ENCODE measurements at regions not wholly inside any gene's neighbourhood (a gene's known extent, or its start where the extent isn't known, plus 50 kb on each side); places are given as distances from the start of the nearest gene placed in this dataset.

DNA sequence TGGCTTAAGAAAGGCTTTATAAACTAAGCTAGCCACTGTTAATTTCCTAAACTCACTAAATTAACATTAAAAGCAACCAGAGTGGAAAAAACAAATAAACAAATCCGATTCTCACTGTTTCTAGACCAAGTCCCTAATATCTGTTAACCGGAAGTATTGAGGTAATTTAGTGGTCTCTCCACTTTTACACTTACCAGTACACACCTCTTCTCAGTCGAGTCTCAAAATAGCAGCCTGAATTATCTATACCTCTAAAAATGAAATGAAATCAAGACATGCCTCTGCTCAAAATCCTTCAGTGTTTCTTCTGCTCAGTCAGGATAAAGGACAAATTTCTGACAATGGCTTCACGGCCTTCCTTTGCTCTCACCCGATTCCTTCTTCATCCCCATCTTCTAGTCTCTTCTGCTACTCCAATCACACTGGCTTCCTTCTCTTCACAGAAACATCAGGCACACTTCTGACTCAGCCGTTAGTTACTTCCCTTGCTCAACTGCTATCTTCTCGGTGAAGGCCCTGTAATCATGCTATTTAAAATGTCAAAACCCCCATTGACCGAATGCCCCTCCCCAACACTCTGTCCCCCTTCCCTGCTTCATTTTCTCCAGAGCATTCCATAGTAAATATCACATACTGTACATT lies 161.3 kb downstream of the KITLG start:
- TF ChIP-seq POLR2A (IDR thresholded peaks at IDR 0.05; ENCODE audit: low read depth, low read length) (no peak), SMC3 (IDR thresholded peaks at IDR 0.05; ENCODE audit: low read depth, low read length) (no peak), CEBPB (IDR thresholded peaks at IDR 0.05; ENCODE audit: low read depth, low read length) (peak; percentile 85), RFX5 (IDR thresholded peaks at IDR 0.05; ENCODE audit: low read depth, low read length) (no peak), BHLHE40 (IDR thresholded peaks at IDR 0.05; ENCODE audit: low read depth, low read length) (no peak; the same call in 1 of the 2 replicates), FOS (IDR thresholded peaks at IDR 0.05; ENCODE audit: low read depth, low read length) (no peak), MAZ (IDR thresholded peaks at IDR 0.05; ENCODE audit: borderline replicate concordance, low read depth, low read length) (no peak), CHD1 (IDR thresholded peaks at IDR 0.05; ENCODE audit: low read depth, low read length) (no peak), RCOR1 (IDR thresholded peaks at IDR 0.05; ENCODE audit: insufficient replicate concordance, low read length) (no peak)
- TF ChIP-seq, protein P1, sequence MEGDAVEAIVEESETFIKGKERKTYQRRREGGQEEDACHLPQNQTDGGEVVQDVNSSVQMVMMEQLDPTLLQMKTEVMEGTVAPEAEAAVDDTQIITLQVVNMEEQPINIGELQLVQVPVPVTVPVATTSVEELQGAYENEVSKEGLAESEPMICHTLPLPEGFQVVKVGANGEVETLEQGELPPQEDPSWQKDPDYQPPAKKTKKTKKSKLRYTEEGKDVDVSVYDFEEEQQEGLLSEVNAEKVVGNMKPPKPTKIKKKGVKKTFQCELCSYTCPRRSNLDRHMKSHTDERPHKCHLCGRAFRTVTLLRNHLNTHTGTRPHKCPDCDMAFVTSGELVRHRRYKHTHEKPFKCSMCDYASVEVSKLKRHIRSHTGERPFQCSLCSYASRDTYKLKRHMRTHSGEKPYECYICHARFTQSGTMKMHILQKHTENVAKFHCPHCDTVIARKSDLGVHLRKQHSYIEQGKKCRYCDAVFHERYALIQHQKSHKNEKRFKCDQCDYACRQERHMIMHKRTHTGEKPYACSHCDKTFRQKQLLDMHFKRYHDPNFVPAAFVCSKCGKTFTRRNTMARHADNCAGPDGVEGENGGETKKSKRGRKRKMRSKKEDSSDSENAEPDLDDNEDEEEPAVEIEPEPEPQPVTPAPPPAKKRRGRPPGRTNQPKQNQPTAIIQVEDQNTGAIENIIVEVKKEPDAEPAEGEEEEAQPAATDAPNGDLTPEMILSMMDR (conservative IDR thresholded peaks at IDR 0.05; ENCODE audit: low read depth, low read length): no peak
- TF ChIP-seq, protein P2, sequence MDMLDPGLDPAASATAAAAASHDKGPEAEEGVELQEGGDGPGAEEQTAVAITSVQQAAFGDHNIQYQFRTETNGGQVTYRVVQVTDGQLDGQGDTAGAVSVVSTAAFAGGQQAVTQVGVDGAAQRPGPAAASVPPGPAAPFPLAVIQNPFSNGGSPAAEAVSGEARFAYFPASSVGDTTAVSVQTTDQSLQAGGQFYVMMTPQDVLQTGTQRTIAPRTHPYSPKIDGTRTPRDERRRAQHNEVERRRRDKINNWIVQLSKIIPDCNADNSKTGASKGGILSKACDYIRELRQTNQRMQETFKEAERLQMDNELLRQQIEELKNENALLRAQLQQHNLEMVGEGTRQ (IDR thresholded peaks at IDR 0.05; ENCODE audit: low read depth, low read length): no peak
- TF ChIP-seq, protein P3, sequence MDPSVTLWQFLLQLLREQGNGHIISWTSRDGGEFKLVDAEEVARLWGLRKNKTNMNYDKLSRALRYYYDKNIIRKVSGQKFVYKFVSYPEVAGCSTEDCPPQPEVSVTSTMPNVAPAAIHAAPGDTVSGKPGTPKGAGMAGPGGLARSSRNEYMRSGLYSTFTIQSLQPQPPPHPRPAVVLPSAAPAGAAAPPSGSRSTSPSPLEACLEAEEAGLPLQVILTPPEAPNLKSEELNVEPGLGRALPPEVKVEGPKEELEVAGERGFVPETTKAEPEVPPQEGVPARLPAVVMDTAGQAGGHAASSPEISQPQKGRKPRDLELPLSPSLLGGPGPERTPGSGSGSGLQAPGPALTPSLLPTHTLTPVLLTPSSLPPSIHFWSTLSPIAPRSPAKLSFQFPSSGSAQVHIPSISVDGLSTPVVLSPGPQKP (IDR thresholded peaks at IDR 0.05; ENCODE audit: borderline replicate concordance, low read depth, low read length): no peak

All from IMR-90 (cell line).